Hippocampal formation (tissue), 2 donors: ENCODE measurements at regions not wholly inside any gene's neighbourhood (a gene's known extent, or its start where the extent isn't known, plus 50 kb on each side); places are given as distances from the start of the nearest gene placed in this dataset.

ENCODE experiments used
- DNase-seq, 2 donors: peaks; one replicate each; lab custom pipeline; 2025; lab: John Stamatoyannopoulos, UW

DNA sequence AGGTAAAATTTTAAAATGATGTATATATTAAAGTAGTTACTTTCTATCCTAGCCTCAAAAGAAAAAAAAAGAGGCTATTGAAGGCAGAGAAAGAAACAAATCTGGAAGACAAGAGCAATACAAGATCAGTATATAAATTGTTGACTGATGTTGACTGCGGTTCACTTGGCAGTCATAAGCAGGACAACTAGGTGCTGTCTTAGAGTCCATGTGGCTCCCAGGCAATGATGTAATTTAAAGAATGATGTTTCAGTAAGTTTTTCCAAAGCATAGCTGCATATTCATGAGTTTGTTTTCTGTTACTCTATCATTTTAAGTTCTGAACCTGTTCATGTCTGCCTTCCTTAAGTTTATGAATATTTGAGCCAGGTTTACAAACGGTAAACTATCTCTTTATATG lies 630.2 kb downstream of the FAT4 start:
- no peak for DNase-seq

DNA sequence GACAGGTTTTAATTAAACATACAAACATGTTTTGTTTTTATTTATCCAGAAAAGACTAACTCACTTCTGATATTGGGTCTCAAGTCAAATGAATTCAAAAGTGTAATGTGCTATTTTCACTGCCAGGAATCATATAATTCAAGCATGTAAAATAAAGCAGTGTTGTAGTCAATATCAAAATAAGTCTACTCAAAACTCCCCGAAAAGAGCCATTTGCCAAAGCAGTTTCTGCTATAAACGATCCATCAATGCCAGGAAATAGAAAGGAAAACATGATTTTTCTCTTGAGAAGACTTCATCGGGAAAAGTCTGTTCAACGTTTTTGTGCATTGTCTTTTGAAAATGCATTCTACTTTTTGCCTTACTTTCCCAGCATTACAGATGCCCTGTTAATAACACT lies 633.3 kb downstream of the FAT4 start:
- no peak for DNase-seq

DNA sequence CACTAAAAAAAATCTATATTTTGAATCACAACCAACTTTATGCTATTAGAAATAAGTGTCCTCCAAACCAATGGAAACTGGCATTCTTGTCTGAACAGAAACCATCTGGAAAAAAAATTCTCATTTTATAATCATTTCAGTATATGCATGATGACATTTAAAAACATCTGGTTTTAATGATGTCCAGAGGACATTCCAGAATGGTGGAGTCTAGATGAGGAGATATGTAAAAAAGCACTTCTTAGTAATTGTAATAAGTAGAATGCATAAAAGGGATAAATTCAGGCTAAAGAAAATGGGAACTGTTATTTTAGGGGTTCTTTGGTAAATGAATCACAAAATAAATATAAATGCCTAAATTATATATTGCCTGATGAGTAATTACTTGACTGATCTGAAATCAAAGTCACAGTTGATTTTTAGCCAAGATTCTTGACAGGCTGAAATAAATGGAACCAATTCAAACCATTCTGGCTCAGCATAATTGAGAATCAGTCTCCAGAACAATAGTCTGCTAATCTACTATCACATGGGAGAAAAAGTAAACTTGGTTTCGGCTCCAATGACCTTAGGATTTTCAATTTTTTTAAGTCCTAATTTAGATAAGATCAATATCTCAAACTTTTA lies 636.6 kb downstream of the FAT4 start:
- peak in 1 of 2 donors; percentile 34 for DNase-seq

DNA sequence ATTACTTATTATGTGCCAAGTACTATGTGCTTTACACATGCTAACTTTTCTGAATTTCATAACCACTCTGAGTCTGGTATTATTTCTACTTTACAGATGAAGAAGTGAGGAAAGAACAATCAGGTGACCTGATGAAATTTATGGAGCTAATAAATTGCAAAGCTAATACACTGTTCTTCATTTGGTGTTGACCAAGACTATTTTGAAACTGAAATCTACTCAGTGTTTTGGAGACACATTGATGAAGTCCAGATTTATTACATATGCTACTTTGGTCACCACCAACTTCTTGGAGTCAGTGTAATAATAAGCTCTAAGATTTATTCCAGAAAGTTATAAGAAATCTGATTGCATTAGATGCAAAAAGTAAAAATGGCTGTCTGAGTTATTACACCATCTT lies 637.9 kb downstream of the FAT4 start:
- no peak for DNase-seq

DNA sequence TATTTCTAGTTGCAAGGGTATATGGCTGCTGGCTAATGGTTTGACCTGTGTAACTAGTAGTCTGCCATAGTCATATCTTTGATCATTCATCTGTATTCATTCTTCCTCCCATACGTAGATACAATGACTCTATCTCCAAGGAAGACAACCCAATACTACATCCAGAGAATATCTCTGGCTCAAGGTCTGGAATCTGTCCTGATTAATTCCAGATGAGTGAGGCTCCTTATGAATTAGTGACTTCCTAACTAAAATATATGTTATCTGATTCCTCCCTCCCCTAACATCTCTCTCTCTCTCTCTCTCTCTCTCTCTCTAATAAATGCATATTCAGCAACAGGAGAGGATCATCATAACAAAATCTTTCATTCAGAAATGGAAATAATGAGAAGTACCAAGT lies 641.5 kb downstream of the FAT4 start:
- DNase-seq = no peak

DNA sequence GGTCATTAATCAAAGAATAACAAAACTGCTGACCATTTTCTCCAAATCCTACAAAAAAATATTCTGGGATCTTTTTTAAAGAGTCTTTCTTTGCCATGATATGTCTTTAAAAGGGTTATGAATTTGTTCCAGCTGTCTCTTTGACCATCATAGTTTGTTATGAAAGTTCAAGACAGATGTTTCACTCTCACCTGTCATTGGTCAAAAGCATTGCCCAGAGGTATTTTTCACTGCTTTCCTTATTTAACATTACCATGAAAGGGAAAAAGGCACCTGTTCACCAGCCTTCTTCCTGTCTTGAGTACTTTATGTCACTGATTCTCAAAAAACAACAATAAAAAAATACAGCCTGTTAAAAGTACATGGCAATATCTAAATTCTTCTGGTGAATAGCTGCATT lies 643.8 kb downstream of the FAT4 start:
- no peak for DNase-seq

DNA sequence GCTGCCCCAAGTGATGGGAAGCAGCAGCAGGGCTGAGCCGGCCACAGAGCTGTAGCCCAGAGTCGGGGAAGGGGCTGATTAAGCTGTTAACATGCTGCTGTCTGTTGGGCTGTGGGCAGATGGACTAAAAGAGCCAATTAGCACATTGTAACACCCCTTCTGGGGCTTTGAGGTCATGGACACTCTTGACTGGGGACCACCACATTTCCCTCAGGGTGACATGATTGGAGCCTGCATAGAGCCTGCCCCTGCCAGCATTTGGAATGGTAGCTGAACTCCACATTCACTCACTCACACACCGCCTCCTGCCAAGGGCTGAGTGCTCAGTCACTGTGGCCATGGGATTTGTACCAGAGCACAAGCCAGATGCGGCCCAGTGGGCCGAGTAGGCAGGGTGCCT lies 646.9 kb downstream of the FAT4 start:
- no peak for DNase-seq

DNA sequence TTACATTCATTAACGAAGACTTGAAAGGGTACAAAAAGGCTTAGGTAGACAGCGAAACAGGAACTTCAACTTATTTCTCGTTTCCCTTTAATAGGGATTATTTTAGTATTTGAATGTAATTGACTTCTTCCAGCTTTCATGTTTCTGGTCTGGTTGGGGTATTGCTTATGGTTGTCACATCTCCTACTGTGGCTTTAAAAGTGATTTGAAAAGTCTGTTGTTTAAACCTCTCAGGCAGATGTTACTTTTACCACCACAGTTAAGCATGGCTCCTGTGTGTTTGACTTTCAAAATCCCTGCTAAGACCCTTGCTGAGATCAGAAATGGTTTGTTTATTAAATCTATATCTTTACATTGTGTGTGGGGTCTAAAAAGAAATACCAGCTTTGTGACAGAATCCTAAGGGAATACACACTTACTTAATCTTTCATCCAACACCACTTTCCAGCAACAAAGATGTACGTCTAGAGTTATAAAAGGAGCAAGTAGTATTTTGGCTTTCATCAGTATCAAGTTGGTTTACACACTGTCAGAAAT lies 661.2 kb downstream of the FAT4 start:
- DNase-seq = no peak

DNA sequence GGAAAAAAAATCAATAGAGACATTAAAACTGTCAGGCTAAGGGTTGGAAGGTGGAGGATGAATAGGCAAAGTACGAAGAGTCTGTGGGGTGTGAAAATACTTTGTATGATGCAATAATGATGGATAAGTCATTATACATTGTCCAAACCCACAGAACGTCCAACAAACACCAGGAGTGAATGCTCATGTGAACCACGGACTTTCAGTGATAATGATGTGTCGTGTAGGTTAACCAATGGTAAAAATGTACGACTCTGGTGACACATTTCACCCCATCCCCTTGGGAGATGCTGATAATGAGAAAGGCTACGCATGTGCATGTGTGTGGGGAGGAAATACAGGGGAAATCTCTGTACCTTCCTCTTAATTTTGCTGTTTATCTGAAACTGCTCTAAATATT lies 665.2 kb downstream of the FAT4 start:
- no peak for DNase-seq

DNA sequence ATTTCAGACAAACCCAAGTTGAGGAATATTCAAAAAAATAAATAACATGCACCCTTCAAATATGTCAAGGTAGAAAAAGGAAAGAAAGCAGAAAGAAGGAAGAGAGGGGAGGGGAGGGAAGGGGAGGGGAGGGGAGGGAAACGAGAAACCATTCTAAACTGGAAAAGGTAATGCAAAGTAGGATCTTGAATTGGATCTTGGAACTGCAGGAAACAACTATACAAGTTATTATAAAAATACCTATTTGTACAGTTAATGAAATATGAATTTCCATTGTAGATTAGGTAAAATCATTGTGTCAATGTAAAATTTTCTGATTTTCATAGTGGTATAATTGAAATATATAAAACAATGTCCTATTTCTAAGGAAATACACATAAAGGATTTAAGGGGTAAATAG lies 668.4 kb downstream of the FAT4 start:
- no peak for DNase-seq

DNA sequence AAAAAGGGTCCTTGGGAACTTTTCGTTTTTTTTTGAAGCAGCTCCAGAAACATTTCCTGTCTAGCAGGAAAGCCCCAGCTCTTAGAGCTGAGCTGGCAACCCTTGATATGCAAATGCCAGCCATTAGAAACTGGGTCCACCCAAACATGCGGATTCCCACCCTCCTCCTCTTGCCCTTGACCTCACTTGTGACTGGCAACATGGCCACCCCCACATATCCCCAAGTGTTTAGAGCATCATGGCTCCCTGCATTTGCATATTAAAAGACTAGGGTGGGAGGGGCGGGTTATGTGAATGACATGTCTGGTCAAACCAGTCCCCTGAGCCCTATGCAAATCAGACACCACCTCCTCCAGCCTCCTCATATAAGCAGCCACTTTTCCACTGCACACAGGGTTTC lies 671.1 kb downstream of the FAT4 start:
- DNase-seq = no peak

DNA sequence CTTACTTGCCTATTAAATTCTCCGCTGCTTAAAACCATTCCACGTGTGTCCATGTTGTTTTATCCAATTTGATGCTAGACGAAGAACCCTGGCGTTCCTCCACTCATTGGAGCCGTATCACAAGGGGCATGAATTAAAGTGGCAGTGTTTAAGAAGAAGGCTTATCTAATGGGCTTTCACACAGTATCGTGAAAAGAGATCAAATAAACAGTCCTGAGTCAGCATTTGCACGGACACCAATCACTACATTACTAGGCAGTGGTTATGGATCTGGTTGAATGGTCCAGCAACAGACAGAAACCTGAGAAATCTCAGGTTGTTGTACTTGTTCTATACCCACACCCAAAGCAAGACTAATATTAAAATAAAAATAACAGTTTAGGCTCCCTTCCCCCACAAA lies 671.6 kb downstream of the FAT4 start:
- DNase-seq = no peak

DNA sequence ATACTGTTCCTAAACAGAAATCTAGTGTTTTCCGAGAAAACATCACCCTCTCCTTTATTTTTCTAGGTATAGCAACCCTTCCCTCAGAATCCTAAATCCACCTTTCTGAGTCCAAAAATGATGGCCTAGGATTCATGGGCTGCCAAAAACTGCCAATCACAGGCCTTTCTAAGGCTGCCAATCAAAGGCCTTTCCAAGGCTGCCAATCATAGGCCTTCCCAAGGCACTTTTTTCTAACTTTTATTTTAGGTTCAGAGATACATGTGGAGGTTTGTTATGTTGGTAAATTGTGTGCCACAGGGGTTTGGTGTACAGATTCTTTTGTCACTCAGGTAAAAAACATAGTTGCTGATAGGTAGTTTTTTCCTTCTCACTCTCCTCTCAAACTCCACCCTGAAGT lies 673.7 kb downstream of the FAT4 start:
- DNase-seq = no peak

DNA sequence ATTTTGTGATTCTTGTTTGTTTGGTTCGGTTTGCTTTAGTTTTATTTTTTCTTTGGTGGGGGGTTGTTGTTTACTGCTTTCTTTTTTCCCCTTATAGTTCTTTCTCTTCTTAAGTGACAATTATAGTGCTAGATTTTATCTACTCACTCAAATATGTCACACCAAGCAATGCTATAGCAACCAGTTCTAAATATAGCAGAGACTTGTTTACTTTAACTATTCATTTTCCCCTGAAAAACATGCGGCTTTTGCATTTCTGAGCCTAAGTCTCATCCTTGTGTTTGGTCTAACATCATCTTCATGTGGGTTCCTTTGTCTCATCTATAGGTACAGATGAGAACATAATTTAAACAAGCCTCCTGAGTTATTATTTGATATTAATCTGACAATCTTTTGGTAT lies 676.6 kb downstream of the FAT4 start:
- no peak for DNase-seq

DNA sequence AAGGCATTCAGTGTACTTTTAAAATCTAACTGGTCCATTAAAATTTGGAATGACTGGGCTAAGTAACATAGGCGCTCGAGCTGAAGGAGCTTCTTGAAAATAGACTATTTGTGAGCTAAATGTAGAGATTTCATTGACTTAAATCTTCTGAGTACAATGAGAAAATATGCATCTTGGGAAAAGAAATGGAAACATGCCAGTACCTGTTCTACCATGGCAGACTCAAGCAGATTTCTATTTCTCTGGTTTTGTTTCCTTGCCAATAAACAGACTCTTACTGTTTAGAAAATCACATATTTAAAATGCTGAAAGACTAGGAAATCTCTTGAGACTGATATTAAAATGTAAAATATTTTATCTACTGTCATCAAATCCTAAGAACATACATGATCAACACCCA lies 678.1 kb downstream of the FAT4 start:
- no peak for DNase-seq

DNA sequence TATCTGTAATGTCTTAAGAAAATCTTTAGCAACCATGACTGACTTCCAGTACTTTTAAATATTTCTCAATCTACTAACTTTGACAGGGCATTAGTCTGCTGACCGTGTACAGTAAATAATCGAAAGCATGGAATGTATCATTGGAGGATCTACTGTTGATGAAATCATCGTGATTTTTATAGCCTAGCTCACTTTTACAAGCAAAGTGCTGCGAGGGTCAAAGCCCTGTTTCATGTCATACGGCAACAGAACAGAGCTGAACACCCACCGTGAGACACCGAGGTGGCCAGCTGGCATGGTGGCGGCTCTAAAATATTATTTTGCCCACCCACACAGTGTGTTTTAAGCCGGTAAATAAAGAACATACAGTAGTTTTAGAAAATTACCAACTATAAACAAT lies 679.3 kb downstream of the FAT4 start:
- no peak for DNase-seq

DNA sequence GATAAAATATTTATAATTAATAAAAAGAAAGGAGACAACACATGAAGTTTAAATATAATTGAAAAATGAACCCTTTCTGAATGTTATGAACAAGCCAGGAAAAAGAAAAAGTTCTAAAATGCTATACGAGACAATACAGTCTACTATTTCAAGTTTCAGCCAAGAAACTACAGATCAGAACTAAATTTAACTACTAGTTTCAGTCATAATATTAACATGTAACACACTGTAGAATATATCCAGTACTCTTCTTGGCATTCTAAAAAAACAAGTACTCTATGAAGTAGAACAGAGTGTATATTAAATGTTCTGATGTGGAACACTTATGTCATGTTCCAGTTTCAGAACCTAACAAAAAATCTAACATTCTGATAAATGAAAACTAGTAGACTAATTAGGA lies 679.7 kb downstream of the FAT4 start:
- DNase-seq = no peak

DNA sequence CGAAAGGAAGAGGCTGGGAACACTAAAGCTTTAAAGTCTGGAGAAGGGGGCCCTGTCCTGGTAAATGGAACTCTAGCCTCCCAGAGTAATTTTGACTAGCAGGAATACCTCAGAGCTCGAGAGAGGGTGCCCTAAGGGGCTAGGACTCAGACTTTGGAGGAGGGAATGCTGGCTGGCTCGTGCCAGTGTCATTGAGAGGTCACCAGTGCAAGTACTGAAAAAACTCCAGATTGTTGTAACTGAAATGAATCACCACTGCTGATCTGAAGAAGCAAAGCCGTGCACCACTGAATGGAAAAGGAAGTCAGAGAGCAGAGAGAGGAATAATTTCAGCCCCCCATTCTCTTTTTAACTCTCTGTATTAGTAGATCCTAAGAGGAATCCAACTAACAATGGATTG lies 690.2 kb downstream of the FAT4 start:
- DNase-seq = no peak

DNA sequence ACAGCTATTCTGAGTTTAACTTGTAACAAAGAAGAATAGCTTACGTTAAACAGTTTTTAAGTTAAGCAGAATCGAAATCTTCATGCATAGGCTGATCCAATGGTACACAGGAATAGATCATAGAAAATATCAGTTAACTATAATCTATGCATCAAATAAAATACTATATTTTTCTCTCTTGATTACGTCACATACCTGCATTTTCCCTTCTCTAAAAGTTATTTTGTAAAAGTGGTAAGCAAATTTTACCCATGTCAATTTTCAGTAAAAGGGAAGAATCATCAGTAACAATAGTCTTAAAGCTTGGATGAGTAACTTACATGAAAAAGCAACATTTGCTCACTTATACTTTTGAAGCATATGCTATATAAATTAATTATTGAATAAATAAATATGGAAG lies 692.4 kb downstream of the FAT4 start:
- no peak for DNase-seq

DNA sequence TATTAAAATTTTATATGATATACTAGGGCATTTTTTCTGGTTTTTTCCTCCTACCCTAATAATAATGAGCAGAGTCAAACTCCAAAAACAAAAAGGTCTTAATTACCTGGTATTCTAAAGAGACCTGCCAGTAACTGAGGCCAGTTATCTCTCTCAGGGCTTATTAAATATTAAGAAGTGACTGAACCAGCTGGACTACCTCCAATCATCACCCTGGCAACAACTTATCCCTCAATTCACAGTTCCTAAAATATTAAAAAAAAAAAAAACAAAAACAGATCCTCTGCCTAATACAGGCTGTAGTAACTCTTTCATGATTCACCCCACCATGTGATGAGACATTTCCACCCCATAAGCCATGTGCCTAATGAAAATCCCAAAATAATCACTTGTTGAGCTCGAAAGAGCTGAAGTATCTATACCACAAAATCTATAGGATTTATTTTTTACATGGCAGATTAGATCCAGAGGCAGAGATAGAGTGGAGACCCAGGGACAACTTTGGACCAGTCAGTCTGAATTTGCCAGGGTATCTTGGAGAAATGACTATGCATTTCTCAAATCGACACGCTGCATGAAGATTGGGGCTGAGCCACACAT lies 698.0 kb downstream of the FAT4 start:
- DNase-seq = no peak

DNA sequence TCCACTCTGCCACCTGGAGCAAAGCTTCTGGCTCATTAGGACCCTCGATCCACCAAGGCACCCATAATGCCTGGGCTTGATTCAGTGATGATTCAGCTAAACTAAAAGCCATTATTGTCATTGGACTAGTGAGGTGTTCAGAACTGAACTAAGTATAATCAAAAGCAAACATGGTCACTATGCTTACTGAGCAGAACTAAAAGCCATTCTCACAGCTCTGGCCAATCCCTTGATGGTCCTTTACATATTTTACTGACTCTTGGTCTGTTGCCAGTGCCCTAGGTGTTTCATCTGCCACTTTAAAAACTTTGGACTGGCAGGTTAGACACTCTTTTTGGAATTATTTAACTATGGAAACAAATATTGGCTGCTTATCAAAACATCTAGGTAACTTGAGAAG lies 703.5 kb downstream of the FAT4 start:
- no peak for DNase-seq

DNA sequence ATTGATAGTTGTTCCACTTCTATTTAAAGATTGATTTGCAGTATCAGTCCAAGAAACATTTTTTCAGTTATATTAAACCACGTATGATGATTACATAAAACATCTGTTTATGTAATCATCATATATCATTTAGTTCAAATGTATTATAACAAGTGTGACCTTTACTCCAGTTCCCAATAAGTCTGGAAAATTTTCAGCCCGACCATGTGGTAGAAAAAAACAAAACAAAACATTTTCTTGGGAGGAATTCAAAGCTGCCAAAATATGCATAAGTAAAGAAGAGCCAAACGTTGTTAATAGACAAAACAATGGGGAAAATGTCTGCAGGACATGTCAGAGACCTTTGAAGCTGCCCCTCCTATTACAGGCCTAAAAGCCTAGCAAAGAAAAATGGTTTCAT lies 709.1 kb downstream of the FAT4 start:
- no peak for DNase-seq

DNA sequence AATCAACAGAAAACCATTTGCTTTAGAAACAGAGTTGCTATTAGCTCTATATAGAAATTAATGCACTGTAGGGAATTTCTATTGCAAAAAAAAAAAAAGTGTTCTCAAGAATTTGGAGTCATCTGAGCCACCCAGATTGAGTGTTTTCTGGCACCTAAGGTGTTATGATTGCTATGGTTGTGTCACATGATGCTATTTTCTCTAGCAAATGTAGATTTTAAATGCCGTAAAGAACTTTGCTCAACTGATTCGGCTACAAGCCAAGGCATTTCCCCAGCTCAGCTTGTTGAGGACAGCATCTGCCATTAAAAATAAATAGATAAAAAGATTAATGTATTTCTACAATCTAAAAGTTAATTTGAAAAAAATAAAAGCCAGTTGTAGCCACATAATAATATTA lies 712.8 kb downstream of the FAT4 start:
- DNase-seq = no peak

DNA sequence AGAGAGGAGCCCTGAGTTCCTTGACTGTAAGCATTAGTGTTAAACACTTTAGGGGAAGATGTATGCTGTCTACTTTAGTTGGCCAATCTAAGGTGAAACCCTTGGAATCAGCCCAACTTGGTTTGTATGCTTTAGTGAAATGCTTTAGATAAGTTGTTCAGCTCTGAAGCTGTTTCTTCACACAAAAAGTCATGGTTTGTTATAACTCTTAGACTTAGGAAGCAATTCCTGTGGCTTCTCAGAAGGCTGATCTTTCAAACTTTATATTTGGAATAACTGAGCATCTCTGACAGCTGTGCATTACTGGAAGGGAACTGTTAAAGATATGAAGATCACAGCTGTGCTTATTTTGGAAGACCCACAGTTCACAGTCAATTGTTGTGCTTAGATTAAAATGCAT lies 714.1 kb downstream of the FAT4 start:
- no peak for DNase-seq
